SK-N-SH (cell line): ENCODE measurements at regions not wholly inside any gene's neighbourhood (a gene's known extent, or its start where the extent isn't known, plus 50 kb on each side); places are given as distances from the start of the nearest gene placed in this dataset.

Experiments
- CTCF ChIA-PET: fragments of 300-600, 350-600 bp; formaldehyde crosslinking; extraction: SDS; loops from one replicate; lab custom pipeline; 2021; lab: Yijun Ruan, JAX
- POLR2A ChIA-PET: fragments of 350-600 bp; sonication (Branson Sonifier 250); formaldehyde crosslinking; extraction: SDS; loops from one replicate; lab custom pipeline; 2020; ENCODE audit warnings: antibody characterized with exemption, inconsistent platforms; lab: Yijun Ruan, JAX
- DNase-seq: peaks from one replicate; pipeline ENCODE4 v3.0.0; 2012
- H2AFZ ChIP-seq: fragments of 200-600 bp; sonication (generic); 2 replicates; pipeline ENCODE4 v1.8.1; 2016; ENCODE audit warnings: antibody characterized with exemption, mild to moderate bottlenecking, low read depth
- H3F3A ChIP-seq: fragments of 200-600 bp; sonication (generic); replicated peaks from 2 replicates; pipeline ENCODE3; 2016; ENCODE audit warnings: antibody characterized with exemption, mild to moderate bottlenecking; ENCODE audit not compliant: insufficient read depth
- H3K27ac ChIP-seq, 2 experiments: fragments of 200-500 bp in 1 of 2; fragments of 200-600 bp in 1 of 2; sonication (Bioruptor generic) in 1 of 2; sonication (generic), shearing (Covaris generic) in 1 of 2; 2 replicates each; pipeline versions ENCODE4 v1.5.1 to v1.6.1; 2014 to 2016; ENCODE audit warnings: low read depth in 2 of 2, inconsistent platforms in 1 of 2, low read length in 1 of 2, mild to moderate bottlenecking in 1 of 2, mixed read lengths in 1 of 2
- H3K27me3 ChIP-seq: fragments of 200-600 bp; sonication (generic), shearing (Covaris generic); 2 replicates; pipeline ENCODE4 v1.6.1; 2016; ENCODE audit warnings: mixed run types; ENCODE audit not compliant: insufficient read depth
- H3K36me3 ChIP-seq, 2 experiments: fragments of 200-500 bp in 1 of 2; fragments of 200-600 bp in 1 of 2; sonication (Bioruptor generic) in 1 of 2; sonication (generic) in 1 of 2; replicated peaks in 1 of 2; 2 replicates each; pipeline versions ENCODE3 to v1.5.1; 2014 to 2016; ENCODE audit warnings: low read length in 1 of 2, mild to moderate bottlenecking in 1 of 2; ENCODE audit not compliant: insufficient read depth in 2 of 2, control insufficient read depth in 1 of 2
- H3K4me1 ChIP-seq, 2 experiments: fragments of 200-500 bp in 1 of 2; fragments of 200-600 bp in 1 of 2; sonication (Bioruptor generic) in 1 of 2; sonication (generic), shearing (Covaris generic) in 1 of 2; 2 replicates each; pipeline versions ENCODE4 v1.5.1 to v1.6.1; 2014 to 2016; ENCODE audit warnings: low read depth in 1 of 2, low read length in 1 of 2, mixed run types in 1 of 2; ENCODE audit not compliant: insufficient read depth in 2 of 2, control insufficient read depth in 1 of 2
- H3K4me2 ChIP-seq: fragments of 200-600 bp; sonication (generic), shearing (Covaris generic); 2 replicates; pipeline ENCODE4 v1.6.1; 2017; ENCODE audit warnings: mixed run types
- H3K4me3 ChIP-seq, 2 experiments: fragments of 200-500 bp in 1 of 2; fragments of 200-600 bp in 1 of 2; sonication (Bioruptor generic) in 1 of 2; sonication (generic), shearing (Covaris generic) in 1 of 2; 2 replicates each; pipeline versions ENCODE4 v1.5.1 to v1.8.1; 2014 to 2016; ENCODE audit warnings: low read depth in 2 of 2, inconsistent platforms in 1 of 2, low read length in 1 of 2, mild to moderate bottlenecking in 1 of 2, mixed read lengths in 1 of 2, moderate library complexity in 1 of 2
- H3K79me2 ChIP-seq: fragments of 200-600 bp; sonication (generic); 2 replicates; pipeline ENCODE4 v1.8.1; 2017; ENCODE audit warnings: mild to moderate bottlenecking; ENCODE audit not compliant: insufficient read depth
- H3K9ac ChIP-seq: fragments of 200-600 bp; sonication (generic); 2 replicates; pipeline ENCODE4 v1.6.1; 2017; ENCODE audit warnings: mixed run types
- H3K9me2 ChIP-seq: fragments of 200-600 bp; sonication (generic); 2 replicates; pipeline ENCODE4 v1.6.1; 2017; ENCODE audit warnings: mixed run types
- H3K9me3 ChIP-seq: fragments of 200-600 bp; sonication (generic); 2 replicates; pipeline ENCODE4 v1.6.1; 2017; ENCODE audit warnings: mixed run types, mild to moderate bottlenecking, moderate library complexity
- H4K20me1 ChIP-seq: fragments of 200-600 bp; sonication (generic); 2 replicates; pipeline ENCODE4 v1.6.1; 2017; ENCODE audit warnings: mild to moderate bottlenecking, mixed run types; ENCODE audit not compliant: insufficient read depth
- CHD2 ChIP-seq: fragments of 150-350 bp; IDR thresholded peaks from 2 replicates; pipeline ENCODE4 v1.6.1; 2018; ENCODE audit warnings: low read length; ENCODE audit not compliant: partially characterized antibody
- EP300 ChIP-seq, 2 experiments: IDR thresholded peaks; 2 replicates each; pipeline versions ENCODE4 v1.4.0 to v1.6.1; 2012; ENCODE audit warnings: borderline replicate concordance in 1 of 2, low read depth in 1 of 2, low read length in 1 of 2
- EZH2phosphoT487 ChIP-seq: fragments of 200-600 bp; sonication (generic); IDR thresholded peaks from 2 replicates; pipeline ENCODE4 v1.6.1; 2017; ENCODE audit warnings: low read depth, mixed run types, mild to moderate bottlenecking, antibody characterized with exemption, moderate library complexity, borderline replicate concordance
- FOXM1 ChIP-seq: IDR thresholded peaks from 2 replicates; pipeline ENCODE4 v1.4.0; 2012; ENCODE audit warnings: low read depth, mild to moderate bottlenecking
- GATA2 ChIP-seq: sonication (generic); formaldehyde crosslinking; IDR thresholded peaks from 2 replicates; pipeline ENCODE4 v1.5.0; 2020; ENCODE audit warnings: mild to moderate bottlenecking, missing genetic modification reagents
- JUND ChIP-seq: IDR thresholded peaks from 2 replicates; pipeline ENCODE4 v1.4.0; 2012
- NRF1 ChIP-seq: IDR thresholded peaks from 2 replicates; pipeline ENCODE4 v1.6.1; 2012; ENCODE audit warnings: low read depth, mild to moderate bottlenecking, low read length
- PBX3 ChIP-seq: IDR thresholded peaks from 2 replicates; pipeline ENCODE4; 2012
- POLR2AphosphoS5 ChIP-seq: IDR thresholded peaks from 2 replicates; pipeline ENCODE4 v1.6.1; 2012; ENCODE audit warnings: low read depth, low read length
- RAD21 ChIP-seq: IDR thresholded peaks from 2 replicates; pipeline ENCODE4 v1.6.1; 2012; ENCODE audit warnings: mild to moderate bottlenecking, low read length
- RCOR1 ChIP-seq: fragments of 150-350 bp; IDR thresholded peaks from 2 replicates; pipeline ENCODE4 v1.6.1; 2017; ENCODE audit warnings: antibody characterized with exemption, low read length
- RFX5 ChIP-seq: IDR thresholded peaks from 2 replicates; pipeline ENCODE4 v1.6.1; 2012; ENCODE audit warnings: mild to moderate bottlenecking, improper control_type of control experiment, low read length
- SMC3 ChIP-seq: IDR thresholded peaks from 2 replicates; pipeline ENCODE4 v1.6.1; 2012; ENCODE audit warnings: low read depth, low read length, improper control_type of control experiment
- TAF1 ChIP-seq: IDR thresholded peaks from 2 replicates; pipeline ENCODE4 v1.6.1; 2012; ENCODE audit warnings: low read depth, mild to moderate bottlenecking, low read length, moderate library complexity, borderline replicate concordance
- TCF12 ChIP-seq: IDR thresholded peaks from 2 replicates; pipeline ENCODE4 v1.4.0; 2012
- TEAD4 ChIP-seq: IDR thresholded peaks from 2 replicates; pipeline ENCODE4 v1.4.0; 2012; ENCODE audit warnings: mild to moderate bottlenecking, borderline replicate concordance; ENCODE audit not compliant: insufficient read depth
- USF1 ChIP-seq: IDR thresholded peaks from 2 replicates; pipeline ENCODE4 v1.4.0; 2012; ENCODE audit warnings: low read depth, borderline replicate concordance
- USF2 ChIP-seq: fragments of 150-350 bp; IDR thresholded peaks from 2 replicates; pipeline ENCODE4 v1.6.1; 2017; ENCODE audit warnings: antibody characterized with exemption, low read length, low read depth, borderline replicate concordance
- YY1 ChIP-seq: IDR thresholded peaks from 2 replicates; pipeline ENCODE4 v1.4.0; 2012; ENCODE audit warnings: low read depth, mild to moderate bottlenecking
- ZBTB33 ChIP-seq: IDR thresholded peaks from 2 replicates; pipeline ENCODE4 v1.4.0; 2012; ENCODE audit warnings: low read depth, borderline replicate concordance
- WGBS: methylation state at CpG from one replicate; pipeline ENCODE4 v1.1.6; 2017; ENCODE audit warnings: low lambda C conversion rate; 5-methylcytosine and 5-hydroxymethylcytosine counted together

GRCh38 chr14:89028462-89029134 is 204.1 kb downstream of the TTC8 start:
- TF ChIP-seq RAD21 (no peak), JUND (no peak), USF2 (no peak), FOXM1 (no peak), NRF1 (no peak)
- H4K20me1 ChIP-seq, result no peaks in the 10 kb centered on the region
- no peak overlapping the region for H3K4me3 ChIP-seq
- H3K4me2 ChIP-seq, result no peak overlapping the region
- no peaks in the 10 kb centered on the region for H3K9me2 ChIP-seq
- ChIA-PET CTCF (no interaction called here), POLR2A (no interaction called here)
- H3K9ac ChIP-seq, result no peak overlapping the region
- peaks cover 0 to 10% of the 10 kb centered on the region in 2 experiments; a peak in 1 of 4 replicates for H3K4me1 ChIP-seq
- H3K79me2 ChIP-seq, result no peaks in the 10 kb centered on the region
- no peaks in the 10 kb centered on the region for H3F3A ChIP-seq
- WGBS, result 17% methylated on average over 3 of the region's 3 CpGs
- no peak overlapping the region for H3K27ac ChIP-seq
- H3K9me3 ChIP-seq, result no peaks in the 10 kb centered on the region
- no peaks in the 10 kb centered on the region for H3K27me3 ChIP-seq
- H3K36me3 ChIP-seq, result no peaks in the 10 kb centered on the region
- DNase-seq, result no peak
- H2AFZ ChIP-seq, result no peak overlapping the region

- CTCF ChIA-PET, result interaction anchor here (0.8 kb wide), 1 partner anchor 11 kb away, joined by 3 read pairs; no protein-coding TSS in a partner anchor
- Histone ChIP-seq H3K4me1 (peaks cover 0 to 10% of the 10 kb centered on the region in 2 experiments; a peak in 1 of 4 replicates), H3K4me3 (no peak overlapping the region), H3K27ac (no peak overlapping the region), H3F3A (no peaks in the 10 kb centered on the region), H3K9me2 (no peaks in the 10 kb centered on the region), H3K36me3 (no peaks in the 10 kb centered on the region), H3K9ac (no peak overlapping the region), H2AFZ (no peak overlapping the region), H3K27me3 (no peaks in the 10 kb centered on the region), H3K9me3 (no peaks in the 10 kb centered on the region), H3K4me2 (no peak overlapping the region), H3K79me2 (no peaks in the 10 kb centered on the region), H4K20me1 (no peaks in the 10 kb centered on the region)
- TF ChIP-seq RAD21 (no peak), SMC3 (no peak), ZBTB33 (no peak), USF1 (no peak), USF2 (no peak), EZH2phosphoT487 (no peak), PBX3 (no peak), TCF12 (no peak), TEAD4 (no peak), GATA2 (CRISPR knock-in tag) (no peak), TAF1 (no peak), RFX5 (no peak), RCOR1 (no peak), CHD2 (no peak), POLR2AphosphoS5 (no peak), YY1 (no peak), EP300 (IDR thresholded peaks at IDR 0.05; ENCODE audit: borderline replicate concordance in 1 of 2, low read depth in 1 of 2, low read length in 1 of 2) (no peak)
- no peak for DNase-seq
- POLR2A ChIA-PET, result no interaction called here
- 47% methylated on average over 9 of the region's 9 CpGs for WGBS
These were observed 205.7 kb downstream of the TTC8 start for GRCh38 chr14:89029961-89030694.
